HEK293 (cell line): ENCODE measurements at regions not wholly inside any gene's neighbourhood (a gene's known extent, or its start where the extent isn't known, plus 50 kb on each side); places are given as distances from the start of the nearest gene placed in this dataset.

Experiments used
- CTCF ChIA-PET: fragments of 350-600 bp; formaldehyde crosslinking; extraction: SDS; loops from one replicate; lab custom pipeline; 2021; ENCODE audit warnings: antibody characterized with exemption; lab: Yijun Ruan, JAX
- POLR2A ChIA-PET: fragments of 300-600 bp; formaldehyde crosslinking; extraction: SDS; loops from one replicate; lab custom pipeline; 2020; ENCODE audit warnings: antibody characterized with exemption, inconsistent platforms; lab: Yijun Ruan, JAX
- H3K27ac ChIP-seq: fragments of 200-500 bp; sonication (Bioruptor generic); 2 replicates; pipeline ENCODE4 v1.5.1; 2014; ENCODE audit warnings: low read depth, low read length, control low read depth, inconsistent platforms; ENCODE audit errors: extremely low read depth
- H3K36me3 ChIP-seq, 2 experiments: fragments of 200-500 bp in 1 of 2; sonication (Bioruptor generic) in 1 of 2; 1 replicate in 1 of 2; 2 replicates in 1 of 2; pipeline ENCODE4 v1.5.1; 2014 to 2017; ENCODE audit warnings: inconsistent platforms in 2 of 2, low read length in 2 of 2; ENCODE audit not compliant: control insufficient read depth in 2 of 2, insufficient read depth in 1 of 2
- H3K4me1 ChIP-seq: fragments of 200-500 bp; sonication (Bioruptor generic); 2 replicates; pipeline ENCODE4 v1.5.1; 2014; ENCODE audit warnings: mild to moderate bottlenecking, low read length, inconsistent platforms; ENCODE audit not compliant: control insufficient read depth, insufficient read depth
- H3K4me3 ChIP-seq: 2 replicates; pipeline ENCODE4 v1.5.1; 2011; ENCODE audit warnings: low read depth, mild to moderate bottlenecking, control low read depth, low read length, moderate library complexity
- H3K9me3 ChIP-seq: fragments of 200-500 bp; sonication (Bioruptor generic); 2 replicates; pipeline ENCODE4 v1.5.1; 2014; ENCODE audit warnings: low read depth, low read length, inconsistent platforms; ENCODE audit not compliant: control insufficient read depth, insufficient read depth
- GFI1B ChIP-seq: fragments of 450-650 bp; formaldehyde crosslinking; IDR thresholded peaks from 2 replicates; pipeline ENCODE4 v1.5.1; 2016; ENCODE audit warnings: missing biosample characterization, missing genetic modification characterization
- GLIS1 ChIP-seq: fragments of 450-650 bp; formaldehyde crosslinking; IDR thresholded peaks from 2 replicates; pipeline ENCODE4 v1.5.1; 2016; ENCODE audit warnings: missing biosample characterization, missing genetic modification characterization
- KLF1 ChIP-seq: fragments of 450-650 bp; formaldehyde crosslinking; IDR thresholded peaks from 2 replicates; pipeline ENCODE4 v1.5.1; 2016; ENCODE audit warnings: missing biosample characterization, missing genetic modification characterization
- KLF9 ChIP-seq: fragments of 450-650 bp; formaldehyde crosslinking; IDR thresholded peaks from 2 replicates; pipeline ENCODE4 v1.5.1; 2016; ENCODE audit warnings: missing biosample characterization, missing genetic modification characterization, low read depth
- ZBTB20 ChIP-seq: fragments of 450-650 bp; formaldehyde crosslinking; IDR thresholded peaks from 2 replicates; pipeline ENCODE4 v1.5.1; 2016; ENCODE audit warnings: missing biosample characterization, missing genetic modification characterization
- ZBTB44 ChIP-seq: fragments of 450-650 bp; IDR thresholded peaks from 2 replicates; pipeline ENCODE4 v1.5.1; 2018; ENCODE audit warnings: missing biosample characterization, mild to moderate bottlenecking, missing genetic modification characterization
- ZBTB48 ChIP-seq: fragments of 450-650 bp; formaldehyde crosslinking; IDR thresholded peaks from 2 replicates; pipeline ENCODE4 v1.5.1; 2016; ENCODE audit warnings: missing biosample characterization, missing genetic modification characterization
- ZFHX2 ChIP-seq: fragments of 450-650 bp; formaldehyde crosslinking; conservative IDR thresholded peaks from 2 replicates; pipeline ENCODE4 v1.5.1; 2016; ENCODE audit warnings: missing biosample characterization, missing genetic modification characterization
- ZFP3 ChIP-seq: fragments of 450-650 bp; formaldehyde crosslinking; IDR thresholded peaks from 2 replicates; pipeline ENCODE4 v1.5.1; 2016; ENCODE audit warnings: low read depth, missing biosample characterization, missing genetic modification characterization
- ZIC2 ChIP-seq: fragments of 450-650 bp; formaldehyde crosslinking; IDR thresholded peaks from 2 replicates; pipeline ENCODE4 v1.5.1; 2016; ENCODE audit warnings: missing biosample characterization, missing genetic modification characterization
- ZNF155 ChIP-seq: fragments of 450-650 bp; formaldehyde crosslinking; IDR thresholded peaks from 2 replicates; pipeline ENCODE4 v1.5.1; 2016; ENCODE audit warnings: missing biosample characterization, missing genetic modification characterization
- ZNF169 ChIP-seq: fragments of 450-650 bp; formaldehyde crosslinking; IDR thresholded peaks from 2 replicates; pipeline ENCODE4 v1.5.1; 2016; ENCODE audit warnings: missing biosample characterization, missing genetic modification characterization
- ZNF221 ChIP-seq: fragments of 450-650 bp; formaldehyde crosslinking; IDR thresholded peaks from 2 replicates; pipeline ENCODE4 v1.5.1; 2017; ENCODE audit warnings: missing biosample characterization, missing genetic modification characterization, borderline replicate concordance
- ZNF311 ChIP-seq: fragments of 450-650 bp; formaldehyde crosslinking; IDR thresholded peaks from 2 replicates; pipeline ENCODE4 v1.5.1; 2017; ENCODE audit warnings: missing biosample characterization, missing genetic modification characterization, borderline replicate concordance
- ZNF366 ChIP-seq: fragments of 450-650 bp; formaldehyde crosslinking; conservative IDR thresholded peaks from 2 replicates; pipeline ENCODE4 v1.5.1; 2016; ENCODE audit warnings: missing biosample characterization, missing genetic modification characterization
- ZNF48 ChIP-seq: fragments of 450-650 bp; formaldehyde crosslinking; IDR thresholded peaks from 2 replicates; pipeline ENCODE4 v1.5.1; 2016; ENCODE audit warnings: missing biosample characterization, missing genetic modification characterization
- ZNF513 ChIP-seq: fragments of 450-650 bp; IDR thresholded peaks from 2 replicates; pipeline ENCODE4 v1.5.1; 2018; ENCODE audit warnings: missing biosample characterization, missing genetic modification characterization
- ZNF544 ChIP-seq: fragments of 450-650 bp; formaldehyde crosslinking; IDR thresholded peaks from 2 replicates; pipeline ENCODE4 v1.5.0; 2017; ENCODE audit warnings: missing biosample characterization, missing genetic modification characterization
- ZNF610 ChIP-seq: fragments of 450-650 bp; formaldehyde crosslinking; IDR thresholded peaks from 2 replicates; pipeline ENCODE4 v1.5.1; 2016; ENCODE audit warnings: missing biosample characterization, missing genetic modification characterization, borderline replicate concordance
- ZNF670 ChIP-seq: fragments of 450-650 bp; formaldehyde crosslinking; IDR thresholded peaks from 2 replicates; pipeline ENCODE4 v1.5.1; 2016; ENCODE audit warnings: missing biosample characterization, missing genetic modification characterization, low read depth

- H3K36me3 ChIP-seq, result no peaks in the 10 kb centered on the region
- H3K9me3 ChIP-seq, result no peaks in the 10 kb centered on the region
- POLR2A ChIA-PET, result interaction anchor here (0.6 kb wide), 1 partner anchor 1231 kb away, joined by 4 read pairs; no protein-coding TSS in a partner anchor
- no peaks in the 10 kb centered on the region for H3K4me1 ChIP-seq
- TF ChIP-seq KLF9, result no peak
- H3K27ac ChIP-seq, result no peak overlapping the region
- CTCF ChIA-PET, result interaction anchor here (0.5 kb wide), 1 partner anchor 497 kb away, joined by 3 read pairs; no protein-coding TSS in a partner anchor
- no peak overlapping the region for H3K4me3 ChIP-seq
These were observed 604.8 kb upstream of the LCORL start for GRCh38 chr4:18626366-18626765.

GRCh38 chr4:18621186-18621585 lies 599.6 kb upstream of the LCORL start:
- ChIA-PET POLR2A (no interaction called here), CTCF (no interaction called here)
- TF ChIP-seq ZBTB20 (tag by site-specific recombination) (no peak), ZNF544 (tag by site-specific recombination) (no peak), ZNF670 (tag by site-specific recombination) (no peak), KLF1 (tag by site-specific recombination) (no peak), ZNF311 (tag by site-specific recombination) (no peak), GLIS1 (no peak), ZNF169 (tag by site-specific recombination) (no peak)
- Histone ChIP-seq H3K9me3 (no peaks in the 10 kb centered on the region), H3K36me3 (no peaks in the 10 kb centered on the region), H3K27ac (no peak overlapping the region), H3K4me1 (no peaks in the 10 kb centered on the region), H3K4me3 (no peak overlapping the region)

GRCh38 chr4:18616720-18617119 lies 595.2 kb upstream of the LCORL start:
- no peaks in the 10 kb centered on the region for H3K36me3 ChIP-seq
- no peaks in the 10 kb centered on the region for H3K4me1 ChIP-seq
- CTCF ChIA-PET, result no interaction called here
- H3K4me3 ChIP-seq, result no peak overlapping the region
- TF ChIP-seq ZIC2 (tag by site-specific recombination) (no peak), ZNF155 (tag by site-specific recombination) (no peak), ZBTB48 (tag by site-specific recombination) (no peak), ZNF610 (tag by site-specific recombination) (no peak), ZNF48 (no peak), ZNF221 (tag by site-specific recombination) (no peak), ZFP3 (no peak), ZFHX2 (tag by site-specific recombination) (no peak), ZNF544 (tag by site-specific recombination) (no peak), GFI1B (no peak), ZBTB44 (tag by site-specific recombination) (no peak)
- H3K9me3 ChIP-seq, result no peaks in the 10 kb centered on the region
- no peak overlapping the region for H3K27ac ChIP-seq
- POLR2A ChIA-PET, result no interaction called here

GRCh38 chr4:18611026-18611425 lies 589.5 kb upstream of the LCORL start:
- Histone ChIP-seq H3K9me3 (no peaks in the 10 kb centered on the region), H3K36me3 (no peaks in the 10 kb centered on the region), H3K27ac (no peak overlapping the region), H3K4me3 (no peak overlapping the region), H3K4me1 (no peaks in the 10 kb centered on the region)
- TF ChIP-seq ZNF366 (tag by site-specific recombination), result no peak
- TF ChIP-seq ZNF513, result no peak
- CTCF ChIA-PET, result no interaction called here
- POLR2A ChIA-PET, result no interaction called here
